ENCODE measurements at regions not wholly inside any gene's neighbourhood (a gene's known extent, or its start where the extent isn't known, plus 50 kb on each side); places are given as distances from the start of the nearest gene placed in this dataset.

DNA sequence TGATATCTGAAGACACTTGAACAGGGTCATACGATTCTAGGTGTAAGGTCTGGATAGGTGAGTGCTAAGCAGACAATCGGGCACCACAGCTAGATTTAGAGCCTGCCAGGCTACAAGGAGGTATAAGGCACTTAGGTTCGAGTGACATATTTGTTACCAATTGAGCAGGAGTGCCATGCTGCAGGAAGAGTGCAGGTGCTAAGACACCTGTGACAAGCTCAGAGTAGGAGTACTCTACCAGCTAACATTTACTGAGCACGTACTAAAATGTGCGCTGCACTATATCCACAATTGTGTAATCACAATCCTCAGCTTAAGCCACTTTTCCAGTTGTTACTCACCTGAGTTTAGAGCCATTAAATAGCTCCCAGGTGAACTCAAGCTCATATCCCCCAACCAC lies 227.8 kb upstream of the MOCS1 start:
- no peak overlapping the region for H4K91ac ChIP-seq (ENCODE audit: insufficient read depth, low read depth, low read length)
- TF ChIP-seq MAZ (IDR thresholded peaks at IDR 0.05; ENCODE audit: borderline replicate concordance, low read depth, low read length) (no peak), CHD1 (IDR thresholded peaks at IDR 0.05; ENCODE audit: low read depth, low read length) (no peak), FOS (IDR thresholded peaks at IDR 0.05; ENCODE audit: low read depth, low read length) (no peak), POLR2A (IDR thresholded peaks at IDR 0.05; ENCODE audit: low read depth, low read length) (no peak), MXI1 (IDR thresholded peaks at IDR 0.05; ENCODE audit: borderline replicate concordance, low read depth, low read length) (no peak), BHLHE40 (IDR thresholded peaks at IDR 0.05; ENCODE audit: low read depth, low read length) (no peak)
- TF ChIP-seq, protein P1, sequence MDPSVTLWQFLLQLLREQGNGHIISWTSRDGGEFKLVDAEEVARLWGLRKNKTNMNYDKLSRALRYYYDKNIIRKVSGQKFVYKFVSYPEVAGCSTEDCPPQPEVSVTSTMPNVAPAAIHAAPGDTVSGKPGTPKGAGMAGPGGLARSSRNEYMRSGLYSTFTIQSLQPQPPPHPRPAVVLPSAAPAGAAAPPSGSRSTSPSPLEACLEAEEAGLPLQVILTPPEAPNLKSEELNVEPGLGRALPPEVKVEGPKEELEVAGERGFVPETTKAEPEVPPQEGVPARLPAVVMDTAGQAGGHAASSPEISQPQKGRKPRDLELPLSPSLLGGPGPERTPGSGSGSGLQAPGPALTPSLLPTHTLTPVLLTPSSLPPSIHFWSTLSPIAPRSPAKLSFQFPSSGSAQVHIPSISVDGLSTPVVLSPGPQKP (IDR thresholded peaks at IDR 0.05; ENCODE audit: borderline replicate concordance, low read depth, low read length) = no peak
- TF ChIP-seq, protein P2, sequence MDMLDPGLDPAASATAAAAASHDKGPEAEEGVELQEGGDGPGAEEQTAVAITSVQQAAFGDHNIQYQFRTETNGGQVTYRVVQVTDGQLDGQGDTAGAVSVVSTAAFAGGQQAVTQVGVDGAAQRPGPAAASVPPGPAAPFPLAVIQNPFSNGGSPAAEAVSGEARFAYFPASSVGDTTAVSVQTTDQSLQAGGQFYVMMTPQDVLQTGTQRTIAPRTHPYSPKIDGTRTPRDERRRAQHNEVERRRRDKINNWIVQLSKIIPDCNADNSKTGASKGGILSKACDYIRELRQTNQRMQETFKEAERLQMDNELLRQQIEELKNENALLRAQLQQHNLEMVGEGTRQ (IDR thresholded peaks at IDR 0.05; ENCODE audit: low read depth, low read length) = no peak
- TF ChIP-seq, protein P3, sequence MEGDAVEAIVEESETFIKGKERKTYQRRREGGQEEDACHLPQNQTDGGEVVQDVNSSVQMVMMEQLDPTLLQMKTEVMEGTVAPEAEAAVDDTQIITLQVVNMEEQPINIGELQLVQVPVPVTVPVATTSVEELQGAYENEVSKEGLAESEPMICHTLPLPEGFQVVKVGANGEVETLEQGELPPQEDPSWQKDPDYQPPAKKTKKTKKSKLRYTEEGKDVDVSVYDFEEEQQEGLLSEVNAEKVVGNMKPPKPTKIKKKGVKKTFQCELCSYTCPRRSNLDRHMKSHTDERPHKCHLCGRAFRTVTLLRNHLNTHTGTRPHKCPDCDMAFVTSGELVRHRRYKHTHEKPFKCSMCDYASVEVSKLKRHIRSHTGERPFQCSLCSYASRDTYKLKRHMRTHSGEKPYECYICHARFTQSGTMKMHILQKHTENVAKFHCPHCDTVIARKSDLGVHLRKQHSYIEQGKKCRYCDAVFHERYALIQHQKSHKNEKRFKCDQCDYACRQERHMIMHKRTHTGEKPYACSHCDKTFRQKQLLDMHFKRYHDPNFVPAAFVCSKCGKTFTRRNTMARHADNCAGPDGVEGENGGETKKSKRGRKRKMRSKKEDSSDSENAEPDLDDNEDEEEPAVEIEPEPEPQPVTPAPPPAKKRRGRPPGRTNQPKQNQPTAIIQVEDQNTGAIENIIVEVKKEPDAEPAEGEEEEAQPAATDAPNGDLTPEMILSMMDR (conservative IDR thresholded peaks at IDR 0.05; ENCODE audit: low read depth, low read length) = no peak
- no peak overlapping the region for H2AK5ac ChIP-seq (ENCODE audit: low read depth, low read length)
- no peak overlapping the region for H3K56ac ChIP-seq (ENCODE audit: extremely low read depth, insufficient read depth, low read length)
- no peak overlapping the region for H4K8ac ChIP-seq (ENCODE audit: low read depth in 2 of 2, low read length in 2 of 2)
- BruUV-seq (replicated peaks) = no TSS peak
- no peak overlapping the region for H3K23ac ChIP-seq (ENCODE audit: low read depth, low read length)
- no peak overlapping the region for H3K27ac ChIP-seq (ENCODE audit: insufficient read depth, low read length)
- no peaks in the 10 kb centered on the region for H3K36me3 ChIP-seq (ENCODE audit: control insufficient read depth, insufficient read depth, low read length)
- H3K4me3 ChIP-seq (ENCODE audit: insufficient read depth, low read depth, low read length) = no peak overlapping the region
- intact Hi-C loops (cut with micrococcal nuclease) = no loop called here
- no peak overlapping the region for H3K18ac ChIP-seq (ENCODE audit: low read depth, low read length)
- WGBS, 2 experiments (ENCODE audit: extremely low coverage in 2 of 2, insufficient read length in 1 of 2) = 56% methylated on average over 2 of the region's 5 CpGs; no CpG with 5 or more reads in 1 of the 2 experiments
- H3K9ac ChIP-seq (ENCODE audit: low read depth, low read length) = no peak overlapping the region
- no peak overlapping the region for H2BK15ac ChIP-seq (ENCODE audit: low read depth, low read length)
- POLR2A ChIA-PET (ENCODE audit: unreplicated experiment) = no interaction called here
- no peaks in the 10 kb centered on the region for H4K20me1 ChIP-seq (ENCODE audit: insufficient read depth, low read length)
- no peak overlapping the region for H3K4me2 ChIP-seq (ENCODE audit: low read depth, low read length)
- no peak overlapping the region for H2BK5ac ChIP-seq (ENCODE audit: low read depth, low read length, poor library complexity, severe bottlenecking)
- no peak overlapping the region for H2BK120ac ChIP-seq (ENCODE audit: low read depth, low read length)
- no peaks in the 10 kb centered on the region for H3K9me1 ChIP-seq (ENCODE audit: insufficient read depth, low read length)
- no peak overlapping the region for H3K4ac ChIP-seq (ENCODE audit: low read depth, low read length)
- H3K4me1 ChIP-seq (ENCODE audit: control insufficient read depth, insufficient read depth, low read length) = no peaks in the 10 kb centered on the region
- ATAC-seq (ENCODE audit: low read depth) (no peak), DNase-seq (no peak)
- H4K5ac ChIP-seq (ENCODE audit: low read depth, low read length) = no peak overlapping the region
- H3K27me3 ChIP-seq (ENCODE audit: control insufficient read depth, insufficient read depth, low read length) = no peaks in the 10 kb centered on the region
- H3K79me1 ChIP-seq (ENCODE audit: low read depth in 1 of 2, low read length in 2 of 2) = no peaks in the 10 kb centered on the region
- H2BK20ac ChIP-seq (ENCODE audit: low read depth, low read length) = no peak overlapping the region
- in situ Hi-C loops (cut with MboI; ENCODE audit: low sequenced_read_pairs) = no loop called here
- H3K9me3 ChIP-seq (ENCODE audit: control insufficient read depth, insufficient read depth, low read length) = peaks cover 3% of the 10 kb centered on the region; the same call in 1 of the 2 replicates
- CTCF ChIA-PET = no interaction called here
- H2AFZ ChIP-seq (replicated peaks; ENCODE audit: low read length, poor library complexity) = no peak overlapping the region
- dilution Hi-C loops (cut with HindIII; ENCODE audit: low sequenced_read_pairs, unreplicated experiment) = no loop called here
- no peak overlapping the region for H2AK9ac ChIP-seq (replicated peaks; ENCODE audit: low read depth, low read length, poor library complexity)
- H3K14ac ChIP-seq (replicated peaks; ENCODE audit: low read depth, low read length) = no peak overlapping the region

Data from IMR-90 (cell line).